ENCODE measurements at regions not wholly inside any gene's neighbourhood (a gene's known extent, or its start where the extent isn't known, plus 50 kb on each side); places are given as distances from the start of the nearest gene placed in this dataset.

GRCh38 chr21:35197191-35197590, 148.1 kb upstream of the RUNX1 start:
- TF ChIP-seq EZH2 (optimal IDR thresholded peaks at IDR 0.05; ENCODE audit: low read depth, low read length) (no peak), CTCF (IDR thresholded peaks at IDR 0.05; ENCODE audit: low read length) (no peak)
